GM18907 (cell line): ENCODE measurements at regions not wholly inside any gene's neighbourhood (a gene's known extent, or its start where the extent isn't known, plus 50 kb on each side); places are given as distances from the start of the nearest gene placed in this dataset.

ENCODE experiments used
- ATAC-seq: cut with Tn5 transposase; IDR thresholded peaks from one replicate; pipeline ENCODE4 v1.9.1; 2021; ENCODE audit warnings: mild to moderate bottlenecking, moderate library complexity; ENCODE audit not compliant: unreplicated experiment

DNA sequence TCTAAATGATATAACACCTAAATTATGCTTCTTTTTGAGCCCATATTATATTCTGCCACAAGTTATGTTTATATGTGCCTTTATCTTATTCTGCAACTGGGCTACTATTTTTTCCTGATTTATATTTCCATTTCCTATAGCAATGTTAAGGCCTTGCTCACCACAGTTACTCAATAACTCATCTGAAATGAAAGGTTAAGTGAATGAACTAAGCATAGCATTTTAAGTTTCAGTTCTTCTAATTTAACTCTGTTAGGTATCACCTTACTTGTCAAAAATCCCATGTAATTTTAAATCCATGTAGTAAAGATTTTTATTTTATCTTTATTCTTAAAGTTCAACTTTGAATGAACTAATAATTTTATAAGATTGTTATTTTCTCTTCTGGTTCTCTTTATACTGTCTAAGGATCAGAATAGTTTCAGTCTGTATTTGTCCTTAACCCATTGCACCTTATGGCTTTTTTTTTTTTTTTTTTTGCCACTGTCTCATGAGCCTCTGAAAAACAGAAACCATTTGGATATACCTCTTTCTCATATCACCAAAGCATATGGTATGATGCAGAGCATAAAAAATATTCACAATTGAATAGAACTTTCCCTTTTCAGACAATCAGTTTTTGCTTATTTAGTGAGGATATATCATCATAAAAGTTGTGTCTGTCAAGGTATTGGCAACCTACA lies 301.8 kb upstream of the ZWINT start:
- ATAC-seq, result peak; percentile 97

DNA sequence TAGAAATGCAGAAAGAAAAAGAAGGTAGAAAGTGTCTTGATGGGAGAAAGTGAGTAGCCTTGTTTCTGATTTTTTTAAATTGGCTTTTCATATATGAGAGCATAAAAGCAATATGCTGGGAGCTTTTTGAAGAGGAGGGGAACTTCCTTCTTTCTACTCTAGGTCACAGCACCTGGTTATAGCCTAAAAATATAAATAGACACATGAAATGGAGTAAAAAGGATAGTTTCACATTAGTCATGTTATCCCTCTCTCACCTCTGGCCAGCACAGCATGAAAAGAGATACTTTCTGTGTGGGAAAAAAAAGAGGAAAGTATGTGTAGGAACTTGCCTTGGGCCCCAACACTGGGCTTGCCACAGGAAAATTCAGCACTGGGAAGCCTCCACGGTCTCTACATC lies 292.2 kb upstream of the ZWINT start:
- no peak for ATAC-seq

DNA sequence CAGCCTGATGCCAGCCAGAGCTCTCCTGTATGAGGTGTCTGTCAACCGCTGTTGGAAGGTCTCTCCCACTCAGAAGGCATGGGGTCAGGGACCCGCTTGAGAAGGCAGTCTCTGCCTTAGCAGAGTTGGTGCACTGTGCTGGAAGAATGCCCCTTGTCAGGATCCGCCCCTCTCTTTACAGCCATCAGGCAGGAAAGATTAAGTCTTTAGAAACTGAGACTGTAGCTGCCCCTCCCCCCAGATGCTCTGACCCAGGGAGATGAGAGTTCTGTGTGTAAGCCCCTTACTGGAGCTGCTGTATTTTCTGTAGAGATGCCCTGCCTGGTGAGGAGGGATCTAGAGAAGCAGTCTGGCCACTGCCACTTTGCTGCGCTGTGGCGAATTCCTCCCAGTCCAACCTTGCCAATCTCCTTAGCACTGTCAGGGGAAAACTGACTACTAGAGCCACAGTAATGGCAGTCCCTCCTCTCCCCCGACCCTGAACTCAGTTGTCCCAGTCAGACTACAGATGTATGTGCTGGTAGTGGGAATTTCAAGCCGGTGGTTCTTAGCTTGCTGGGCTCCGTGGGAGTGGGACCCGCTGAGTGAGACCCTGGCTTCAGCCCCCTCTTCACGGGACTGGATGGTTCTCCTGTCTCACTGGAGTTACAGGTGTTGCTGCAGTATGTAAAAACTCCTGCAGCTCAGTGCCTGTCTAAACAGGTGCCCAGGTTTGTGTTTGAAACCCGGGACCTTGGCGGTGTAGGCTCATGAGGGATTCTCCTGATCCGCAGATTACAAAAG lies 285.5 kb upstream of the ZWINT start:
- no peak for ATAC-seq

DNA sequence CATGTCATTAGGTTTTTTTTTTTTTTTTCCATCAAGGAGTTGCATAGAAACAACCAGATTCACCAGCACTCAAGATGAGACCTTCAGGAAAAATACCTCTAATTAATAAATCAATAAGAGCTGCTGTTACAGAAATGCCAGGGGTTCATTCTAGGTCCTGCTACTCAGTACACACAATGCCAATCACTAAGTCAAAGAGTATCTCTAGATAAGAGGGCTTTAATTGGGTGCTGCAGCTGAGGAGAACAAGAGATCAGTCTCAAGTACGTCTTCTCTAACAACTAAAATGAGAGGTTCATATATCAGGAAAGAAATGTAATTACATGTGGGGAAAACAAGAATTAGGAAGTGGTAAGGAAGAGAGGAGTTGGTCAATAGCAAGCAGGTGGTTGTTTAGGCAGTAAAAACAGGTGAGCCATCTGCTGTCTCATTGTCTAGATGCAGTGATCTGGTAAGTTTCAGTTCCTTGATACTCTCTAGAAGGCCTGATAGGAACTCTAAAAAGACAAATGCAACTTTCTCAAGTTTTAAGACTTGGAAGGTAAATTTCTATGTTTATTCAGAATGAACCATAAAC lies 272.9 kb upstream of the ZWINT start:
- peak; percentile 99 for ATAC-seq

DNA sequence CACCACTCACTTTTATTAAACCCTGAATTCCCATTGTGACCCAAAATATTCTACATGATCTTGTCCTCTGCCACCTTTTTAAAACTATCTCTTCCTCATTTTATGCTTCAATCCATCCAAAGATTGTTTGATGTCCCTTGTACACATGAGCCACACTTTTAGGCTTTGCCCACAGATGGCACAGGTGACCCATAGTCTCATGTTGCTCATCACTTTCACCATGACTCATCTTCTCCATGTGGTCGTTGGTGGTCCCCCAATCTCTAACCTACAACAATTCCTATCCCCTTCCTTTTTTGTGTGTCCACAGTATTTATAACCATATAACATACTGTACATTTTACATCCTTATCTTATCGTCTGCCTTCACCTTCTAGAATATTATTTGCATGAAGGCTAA lies 271.5 kb upstream of the ZWINT start:
- peak; percentile 53 for ATAC-seq

DNA sequence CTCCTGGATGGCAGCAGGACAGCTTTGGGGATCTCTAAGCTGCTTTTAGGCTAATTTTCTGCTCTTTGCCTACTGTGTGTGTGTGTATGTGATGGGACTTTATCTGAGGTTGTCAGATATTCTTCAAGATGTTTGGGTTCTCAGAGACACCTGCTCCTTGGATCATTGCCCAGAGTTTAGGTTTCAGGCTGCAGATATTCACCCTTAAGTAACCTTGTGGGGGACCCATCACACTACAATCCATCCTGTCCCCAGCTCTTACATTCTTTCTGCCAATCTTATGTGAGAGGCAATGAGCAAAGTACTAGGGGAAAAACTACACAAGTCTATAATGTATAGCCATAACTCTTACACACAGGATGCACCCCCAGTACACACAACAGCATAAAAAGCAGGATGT lies 263.0 kb upstream of the ZWINT start:
- peak; percentile 81 for ATAC-seq

DNA sequence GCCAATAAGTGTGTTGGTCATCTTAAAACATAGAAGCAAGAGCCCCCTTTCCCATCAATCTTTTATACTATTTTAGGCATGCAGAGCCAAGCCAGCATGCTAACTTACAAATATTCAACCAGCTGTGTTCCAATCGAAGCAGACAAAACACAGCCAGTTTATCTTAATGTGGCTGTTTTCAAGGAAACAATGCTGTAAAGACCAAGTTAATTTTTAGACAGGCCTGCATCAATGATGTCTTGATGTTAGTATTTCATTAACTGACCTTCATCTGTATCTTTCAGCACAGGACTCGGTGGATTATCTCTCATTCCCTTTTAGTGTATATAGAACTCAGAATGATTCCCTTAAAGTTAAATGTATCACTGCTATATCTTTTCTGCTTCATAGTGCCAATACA lies 262.0 kb upstream of the ZWINT start:
- ATAC-seq, result peak; percentile 63

DNA sequence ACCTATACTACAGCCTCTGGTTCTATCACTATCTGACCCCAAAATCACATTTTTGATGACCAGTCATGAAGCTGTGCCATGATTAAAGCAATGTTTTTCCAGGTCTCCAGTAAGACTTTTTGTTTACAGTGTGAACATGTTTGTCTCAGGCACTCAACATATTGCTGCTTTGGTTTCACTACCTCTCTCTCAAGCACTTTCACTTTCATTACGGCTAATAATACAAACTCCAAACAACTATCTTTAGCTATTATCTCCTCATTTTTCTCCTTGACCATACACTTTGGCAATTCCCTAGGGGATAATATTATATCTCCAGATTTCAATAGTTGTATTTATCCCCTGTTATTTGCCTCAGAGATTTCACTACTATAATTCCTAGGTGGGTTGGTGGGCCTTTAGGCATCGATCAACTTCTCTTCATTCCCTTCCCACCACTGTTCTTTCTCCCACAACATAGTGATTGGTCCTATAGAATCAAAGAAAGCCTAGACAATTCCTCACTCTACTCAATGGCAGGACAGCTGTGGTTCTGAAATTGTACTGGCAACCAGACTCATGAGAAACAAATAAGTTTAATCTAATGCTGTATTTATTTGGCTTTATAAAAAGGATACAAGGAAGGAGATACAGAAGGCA lies 261.4 kb upstream of the ZWINT start:
- peak; percentile 84 for ATAC-seq

DNA sequence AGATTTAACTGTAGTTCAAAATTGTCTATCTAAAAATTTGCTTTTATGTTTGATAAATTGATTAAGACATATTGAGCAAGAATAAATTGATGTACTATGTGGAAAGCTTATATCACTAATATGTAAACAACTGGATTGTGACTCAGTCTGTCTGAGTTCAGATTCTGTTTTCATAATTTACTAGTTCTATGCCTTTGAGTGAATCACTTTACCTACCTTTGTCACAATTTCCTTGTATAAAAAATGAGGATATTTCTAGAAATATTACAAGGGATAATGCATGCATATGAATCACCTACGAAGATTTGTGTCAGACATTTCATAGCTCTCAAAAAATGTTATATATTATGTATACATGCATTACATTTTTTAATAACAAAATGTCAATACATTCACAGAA lies 245.1 kb upstream of the ZWINT start:
- no peak for ATAC-seq

DNA sequence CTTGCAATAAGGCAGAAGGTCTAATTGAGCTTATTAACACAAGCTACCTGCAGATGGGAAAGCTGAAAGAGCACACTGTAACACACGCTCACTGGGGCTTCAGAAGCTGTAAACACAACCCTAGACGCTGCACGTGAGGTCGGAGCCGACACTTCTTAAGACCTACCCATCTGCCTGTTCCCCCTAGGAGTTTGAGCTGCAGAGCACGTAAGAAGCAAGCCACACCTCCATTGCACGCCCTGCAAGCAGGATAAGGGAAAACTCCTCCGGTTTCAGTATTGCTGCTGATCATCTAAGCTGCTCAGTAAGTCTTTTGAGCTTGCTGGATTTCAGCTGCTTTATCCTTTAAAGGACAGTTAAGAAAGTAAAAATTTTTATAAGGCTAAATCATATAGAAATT lies 244.0 kb upstream of the ZWINT start:
- no peak for ATAC-seq

DNA sequence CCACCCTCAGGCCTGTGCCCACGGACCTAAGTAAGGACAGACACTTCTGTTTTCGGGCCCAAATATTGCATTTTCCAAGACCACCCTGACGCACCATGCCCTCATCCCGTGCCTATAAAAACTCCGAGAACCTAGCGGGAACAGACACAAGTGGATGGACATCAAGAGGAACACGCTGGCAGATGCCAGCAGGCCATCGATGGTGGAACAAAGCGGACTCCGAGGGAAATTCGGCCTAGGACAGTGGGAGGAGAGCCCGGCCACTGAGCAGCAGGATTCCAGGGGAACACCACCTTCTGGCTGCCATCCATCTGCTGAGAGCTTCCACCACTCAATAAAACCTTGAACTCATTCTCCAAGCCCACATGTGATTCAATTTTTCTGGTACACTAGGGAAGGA lies 243.6 kb upstream of the ZWINT start:
- no peak for ATAC-seq

DNA sequence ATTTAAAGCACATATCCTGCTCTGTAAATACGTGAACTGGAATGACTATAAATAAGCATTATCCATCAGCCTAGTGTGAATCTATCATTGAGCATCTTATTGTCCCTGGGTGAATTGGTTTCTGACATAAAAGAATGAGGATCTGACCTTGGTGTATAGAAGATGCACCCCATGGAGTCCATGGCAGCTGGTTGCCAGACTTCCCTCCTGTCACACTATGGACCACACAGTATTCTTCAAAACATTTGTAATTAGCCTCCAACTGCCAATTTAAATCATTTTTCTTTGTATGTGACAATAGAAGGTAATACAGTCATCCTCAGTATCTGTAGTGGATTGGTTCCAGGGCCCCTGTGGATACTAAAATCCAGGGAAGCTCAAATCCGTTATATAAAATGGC lies 238.1 kb upstream of the ZWINT start:
- no peak for ATAC-seq

DNA sequence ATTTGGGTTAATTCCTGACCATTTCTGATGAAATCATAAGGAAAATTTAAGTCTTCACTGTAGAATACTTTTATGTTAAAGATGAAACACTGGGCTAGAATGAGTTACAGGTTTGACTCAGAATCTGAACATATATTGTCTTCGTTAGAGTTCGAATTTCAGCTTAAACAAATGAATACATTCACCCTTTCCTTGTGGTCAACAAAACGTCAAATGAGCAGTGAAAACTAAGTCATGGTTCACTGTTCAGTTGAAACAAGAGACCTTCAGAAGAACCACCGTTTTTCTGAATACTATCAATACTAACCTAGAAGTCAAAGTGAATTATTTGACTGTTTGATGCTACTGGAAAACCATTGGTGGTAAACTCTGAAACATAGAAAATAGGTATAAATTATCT lies 235.2 kb upstream of the ZWINT start:
- ATAC-seq, result no peak

DNA sequence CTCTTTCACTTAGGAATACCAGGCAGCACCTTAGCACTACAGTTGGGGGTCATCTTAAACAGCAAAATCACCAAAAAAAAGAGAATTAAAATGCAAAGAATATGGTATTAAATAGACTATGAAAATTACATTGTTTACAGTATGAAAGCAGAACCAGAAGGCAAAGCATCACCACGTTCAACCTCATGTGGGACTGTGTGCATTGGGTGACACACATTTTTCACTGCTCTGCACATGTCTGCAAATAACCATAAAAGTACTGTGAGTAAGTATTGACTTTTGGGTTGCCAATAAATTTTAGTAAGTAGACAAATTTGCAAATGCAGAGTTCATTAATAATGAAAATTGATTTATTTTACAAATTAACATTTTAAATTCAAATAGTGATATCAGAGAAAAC lies 232.1 kb upstream of the ZWINT start:
- ATAC-seq, result no peak

DNA sequence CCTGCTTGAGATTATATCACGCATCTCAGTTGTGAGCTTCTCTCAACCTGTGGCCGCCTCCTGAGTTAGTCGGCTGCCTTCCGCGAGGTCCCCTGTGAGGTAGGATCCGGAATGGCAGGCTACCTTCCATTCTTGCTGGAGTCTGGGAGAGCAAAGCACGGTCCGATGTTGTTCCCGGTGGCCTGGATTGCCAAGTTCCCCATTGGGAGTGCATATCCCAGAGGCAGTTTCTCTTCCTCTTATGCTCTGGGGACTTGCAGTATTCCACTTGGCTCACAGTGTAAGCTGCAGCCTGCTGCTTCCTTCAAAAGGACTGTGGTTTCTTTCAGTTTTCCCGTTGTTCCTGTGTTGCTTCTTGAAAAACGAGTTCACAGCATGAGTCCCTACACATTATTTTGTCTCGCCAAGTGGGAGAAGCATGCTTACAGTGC lies 225.4 kb upstream of the ZWINT start:
- no peak for ATAC-seq

DNA sequence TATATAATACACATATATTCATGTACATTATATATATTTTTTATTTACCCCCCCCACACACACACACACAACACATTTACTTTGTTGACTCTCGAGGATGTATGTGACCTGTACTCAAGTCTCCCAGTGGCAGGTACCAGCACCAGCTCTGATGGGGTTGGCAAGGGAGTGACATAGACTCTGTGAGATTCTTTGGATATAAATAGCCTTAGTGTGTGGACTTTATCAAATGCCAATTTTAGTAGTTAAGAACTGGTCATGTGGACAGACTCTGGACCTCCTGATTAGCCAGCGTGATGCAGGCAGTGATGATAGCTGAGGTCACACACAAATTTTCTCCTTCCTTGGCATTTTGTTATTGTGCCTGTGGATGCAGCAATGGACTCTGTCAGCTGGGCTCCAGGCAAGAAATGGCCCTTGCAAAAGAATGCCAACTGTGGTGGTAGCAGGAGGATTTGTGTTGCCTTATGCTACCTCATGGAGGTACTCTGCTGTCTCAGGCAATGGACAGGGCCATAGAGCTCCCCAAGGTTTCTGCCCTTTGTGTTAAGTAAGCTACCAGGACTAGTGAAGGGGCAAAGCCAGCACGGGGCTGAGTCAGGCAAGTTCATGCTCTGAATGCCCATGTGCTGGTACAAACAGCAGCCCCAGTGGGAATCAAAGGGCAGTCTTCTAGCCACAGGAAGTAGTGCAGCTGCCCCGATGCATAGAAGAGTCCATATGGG lies 224.6 kb upstream of the ZWINT start:
- no peak for ATAC-seq

DNA sequence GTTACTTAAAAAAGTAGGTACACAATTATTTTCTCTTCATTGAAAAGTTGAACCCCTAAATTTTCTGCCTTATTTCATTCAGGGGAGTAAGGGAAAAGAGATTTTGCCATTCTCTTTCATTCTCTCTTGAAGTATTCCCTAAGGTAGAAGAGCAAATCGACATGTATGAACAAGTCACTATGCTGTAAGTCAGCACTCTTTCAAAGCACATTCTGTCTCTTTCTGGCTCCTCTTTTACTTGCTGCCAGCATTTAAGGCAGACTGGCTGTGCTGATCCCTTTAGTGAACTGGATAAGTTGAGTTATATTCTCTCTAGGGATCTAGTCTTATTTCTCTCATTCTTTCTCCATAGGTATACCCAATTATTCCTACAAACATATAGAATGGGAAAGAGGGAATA lies 222.3 kb upstream of the ZWINT start:
- ATAC-seq, result no peak

DNA sequence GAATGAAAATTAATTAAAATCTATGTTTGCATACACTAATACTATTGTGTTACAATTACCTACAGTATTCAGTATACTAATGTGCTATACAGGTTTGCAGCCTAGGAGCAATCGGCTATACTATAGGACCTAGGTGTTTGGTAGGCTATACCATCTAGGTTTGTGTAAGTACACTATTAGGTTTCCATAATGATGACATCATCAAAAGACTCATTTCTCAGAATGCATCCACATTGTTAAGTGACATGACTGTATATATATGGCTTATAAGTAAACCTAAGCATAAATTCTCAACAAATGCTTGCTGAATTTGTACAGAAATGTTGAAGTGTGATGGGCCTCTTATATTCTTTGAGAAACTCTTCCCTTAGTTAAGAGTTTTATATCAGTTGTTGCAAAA lies 206.5 kb upstream of the ZWINT start:
- ATAC-seq, result no peak

DNA sequence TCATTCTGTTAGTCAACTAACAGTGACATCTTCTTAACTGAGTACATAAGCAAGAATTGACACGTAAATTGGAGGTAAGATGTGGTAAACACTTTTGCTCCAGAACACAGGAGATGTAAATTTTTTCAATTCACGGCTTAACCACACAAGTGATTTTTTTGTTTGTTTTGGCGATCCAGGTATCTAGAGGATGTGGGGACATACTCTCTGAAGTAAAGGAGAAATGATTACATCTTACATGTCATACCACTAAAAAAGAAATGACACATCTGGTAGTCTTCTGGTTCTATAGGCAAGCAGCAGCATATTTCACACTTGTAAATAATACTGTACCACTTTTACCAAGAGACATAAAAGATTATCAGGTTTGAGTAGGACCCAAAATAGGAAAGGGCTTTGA lies 200.3 kb upstream of the ZWINT start:
- no peak for ATAC-seq

DNA sequence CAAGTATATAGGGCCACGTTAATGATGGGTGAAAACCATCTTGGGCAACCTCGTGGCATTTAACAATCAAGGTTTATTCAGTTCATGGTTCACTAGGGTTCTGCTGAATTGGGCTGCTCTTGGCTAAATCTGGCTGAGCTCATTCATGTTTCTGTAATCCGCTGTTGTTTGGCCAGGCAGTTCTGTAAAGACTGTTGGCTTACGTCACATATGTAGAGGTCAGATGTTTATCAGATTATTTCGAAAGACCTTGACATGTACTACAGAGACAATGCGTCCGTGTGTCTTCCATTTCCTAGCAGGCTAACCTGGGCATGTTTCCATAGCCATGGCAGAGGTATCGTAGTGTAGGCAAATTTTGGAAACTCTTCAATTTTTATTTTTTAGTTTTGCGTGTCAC lies 190.0 kb upstream of the ZWINT start:
- no peak for ATAC-seq

DNA sequence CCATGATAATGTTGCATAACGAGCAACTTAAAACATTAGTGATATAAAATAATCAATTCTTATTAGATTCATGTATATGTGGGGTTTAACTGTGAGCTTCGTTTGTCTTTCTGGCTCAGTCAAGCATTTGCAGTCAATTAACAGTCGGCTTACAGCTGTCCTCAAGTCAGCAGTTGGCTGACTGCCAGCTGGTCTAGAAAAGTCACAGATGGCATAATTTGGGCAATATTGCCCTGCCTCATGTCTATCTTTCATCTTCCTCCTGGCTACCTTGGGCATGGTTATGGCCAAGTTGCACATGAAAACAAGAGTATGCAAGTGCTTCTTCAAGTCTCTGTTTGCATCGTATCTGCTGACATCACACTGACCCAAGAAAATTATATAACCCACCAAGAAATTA lies 186.1 kb upstream of the ZWINT start:
- ATAC-seq, result no peak
